ENCODE measurements at regions not wholly inside any gene's neighbourhood (a gene's known extent, or its start where the extent isn't known, plus 50 kb on each side); places are given as distances from the start of the nearest gene placed in this dataset.

DNA sequence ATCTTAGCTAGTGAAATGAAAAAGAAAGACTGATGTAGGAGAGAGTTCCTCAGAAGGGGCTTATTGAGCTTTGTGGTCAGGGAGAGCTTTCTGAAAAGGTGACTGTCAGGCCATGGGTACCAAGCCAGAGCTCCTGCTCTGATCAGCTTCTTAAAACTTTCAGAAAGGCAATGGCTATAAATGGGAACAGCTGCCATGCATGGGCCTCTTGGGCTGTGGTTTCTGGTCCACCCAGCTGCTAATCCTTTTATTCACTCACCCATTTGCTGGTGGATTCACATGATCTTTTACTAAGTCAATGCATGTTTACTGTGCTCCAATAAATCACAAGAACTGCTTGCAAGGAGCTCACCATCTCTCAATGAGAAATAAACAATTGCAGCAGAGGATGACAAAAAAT is 60.1 kb upstream of the ZPBP start:
- ChIA-PET POLR2A (ENCODE audit: unreplicated experiment) (no interaction called here), CTCF (no interaction called here)
- in situ Hi-C loops (cut with MboI; ENCODE audit: low sequenced_read_pairs) (no loop called here), dilution Hi-C loops (cut with HindIII; ENCODE audit: low sequenced_read_pairs, unreplicated experiment) (no loop called here), intact Hi-C loops (cut with micrococcal nuclease) (no loop called here)
- Histone ChIP-seq H3K56ac (ENCODE audit: extremely low read depth, insufficient read depth, low read length) (no peak overlapping the region), H3K9me3 (ENCODE audit: control insufficient read depth, insufficient read depth, low read length) (no peaks in the 10 kb centered on the region), H3K27ac (ENCODE audit: insufficient read depth, low read length) (no peak overlapping the region), H2BK5ac (ENCODE audit: low read depth, low read length, poor library complexity, severe bottlenecking) (no peak overlapping the region), H2AK9ac (replicated peaks; ENCODE audit: low read depth, low read length, poor library complexity) (no peak overlapping the region), H3K9me1 (ENCODE audit: insufficient read depth, low read length) (no peaks in the 10 kb centered on the region), H3K4ac (ENCODE audit: low read depth, low read length) (no peak overlapping the region), H2BK15ac (ENCODE audit: low read depth, low read length) (no peak overlapping the region), H4K91ac (ENCODE audit: insufficient read depth, low read depth, low read length) (no peak overlapping the region), H3K9ac (ENCODE audit: low read depth, low read length) (no peak overlapping the region), H4K20me1 (ENCODE audit: insufficient read depth, low read length) (no peaks in the 10 kb centered on the region), H3K14ac (replicated peaks; ENCODE audit: low read depth, low read length) (no peak overlapping the region), H2AK5ac (ENCODE audit: low read depth, low read length) (no peak overlapping the region), H3K4me1 (ENCODE audit: control insufficient read depth, insufficient read depth, low read length) (no peaks in the 10 kb centered on the region), H3K79me1 (ENCODE audit: low read depth in 1 of 2, low read length in 2 of 2) (no peaks in the 10 kb centered on the region), H3K4me2 (ENCODE audit: low read depth, low read length) (no peak overlapping the region), H3K27me3 (ENCODE audit: control insufficient read depth, insufficient read depth, low read length) (no peaks in the 10 kb centered on the region), H2BK120ac (ENCODE audit: low read depth, low read length) (no peak overlapping the region), H4K8ac (ENCODE audit: low read depth in 2 of 2, low read length in 2 of 2) (no peak overlapping the region), H2BK20ac (ENCODE audit: low read depth, low read length) (no peak overlapping the region), H4K5ac (ENCODE audit: low read depth, low read length) (no peak overlapping the region), H3K23ac (ENCODE audit: low read depth, low read length) (no peak overlapping the region), H3K36me3 (ENCODE audit: control insufficient read depth, insufficient read depth, low read length) (no peaks in the 10 kb centered on the region), H3K18ac (ENCODE audit: low read depth, low read length) (no peak overlapping the region), H2AFZ (replicated peaks; ENCODE audit: low read length, poor library complexity) (no peak overlapping the region), H3K4me3 (ENCODE audit: insufficient read depth, low read depth, low read length) (no peak overlapping the region)
- no peak for TF ChIP-seq SMC3 (IDR thresholded peaks at IDR 0.05; ENCODE audit: low read depth, low read length)
- TF ChIP-seq, protein P1, sequence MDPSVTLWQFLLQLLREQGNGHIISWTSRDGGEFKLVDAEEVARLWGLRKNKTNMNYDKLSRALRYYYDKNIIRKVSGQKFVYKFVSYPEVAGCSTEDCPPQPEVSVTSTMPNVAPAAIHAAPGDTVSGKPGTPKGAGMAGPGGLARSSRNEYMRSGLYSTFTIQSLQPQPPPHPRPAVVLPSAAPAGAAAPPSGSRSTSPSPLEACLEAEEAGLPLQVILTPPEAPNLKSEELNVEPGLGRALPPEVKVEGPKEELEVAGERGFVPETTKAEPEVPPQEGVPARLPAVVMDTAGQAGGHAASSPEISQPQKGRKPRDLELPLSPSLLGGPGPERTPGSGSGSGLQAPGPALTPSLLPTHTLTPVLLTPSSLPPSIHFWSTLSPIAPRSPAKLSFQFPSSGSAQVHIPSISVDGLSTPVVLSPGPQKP (IDR thresholded peaks at IDR 0.05; ENCODE audit: borderline replicate concordance, low read depth, low read length): no peak
- TF ChIP-seq FOS (IDR thresholded peaks at IDR 0.05; ENCODE audit: low read depth, low read length): no peak
- TF ChIP-seq NFE2L2 (IDR thresholded peaks at IDR 0.05; ENCODE audit: low read depth, low read length): no peak
- TF ChIP-seq POLR2A (IDR thresholded peaks at IDR 0.05; ENCODE audit: low read depth, low read length): no peak
- TF ChIP-seq CHD1 (IDR thresholded peaks at IDR 0.05; ENCODE audit: low read depth, low read length): no peak
- TF ChIP-seq CTCF (conservative IDR thresholded peaks at IDR 0.05; ENCODE audit: low read depth, low read length): no peak
- no peak for TF ChIP-seq MAZ (IDR thresholded peaks at IDR 0.05; ENCODE audit: borderline replicate concordance, low read depth, low read length)
- no peak for TF ChIP-seq RCOR1 (IDR thresholded peaks at IDR 0.05; ENCODE audit: insufficient replicate concordance, low read length)
- no peak for TF ChIP-seq RFX5 (IDR thresholded peaks at IDR 0.05; ENCODE audit: low read depth, low read length)
- no peak for DNase-seq
- no TSS peak for BruUV-seq (replicated peaks)
- no peak for ATAC-seq (ENCODE audit: low read depth)
